ENCODE measurements at regions not wholly inside any gene's neighbourhood (a gene's known extent, or its start where the extent isn't known, plus 50 kb on each side); places are given as distances from the start of the nearest gene placed in this dataset.

DNA sequence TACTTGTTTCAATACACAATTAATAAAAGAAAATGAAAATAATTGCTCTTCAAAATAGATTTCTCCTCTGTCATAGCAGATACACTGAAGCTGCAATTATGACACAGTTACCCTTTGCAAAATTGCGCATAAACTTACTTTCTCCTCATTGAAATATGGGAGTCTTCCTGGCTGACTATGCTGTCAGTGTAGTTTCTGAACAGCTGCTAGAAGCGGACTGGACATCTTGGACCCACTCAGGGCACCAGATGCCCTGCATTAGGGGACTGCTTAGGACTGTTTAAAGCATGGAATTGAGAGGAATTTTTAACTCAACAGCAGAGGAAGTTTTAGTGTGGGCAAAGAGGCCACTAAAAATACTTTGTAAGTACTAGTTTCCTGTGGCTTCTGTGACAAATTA is 454.9 kb downstream of the ATP23 start:
- 70% methylated on average over 2 of the region's 2 CpGs for WGBS
- no peak for TF ChIP-seq RAD21 (IDR thresholded peaks at IDR 0.05)
- no peak for TF ChIP-seq FOXA1 (IDR thresholded peaks at IDR 0.05)
- TF ChIP-seq, protein P1, sequence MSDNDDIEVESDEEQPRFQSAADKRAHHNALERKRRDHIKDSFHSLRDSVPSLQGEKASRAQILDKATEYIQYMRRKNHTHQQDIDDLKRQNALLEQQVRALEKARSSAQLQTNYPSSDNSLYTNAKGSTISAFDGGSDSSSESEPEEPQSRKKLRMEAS (IDR thresholded peaks at IDR 0.05): no peak
- TF ChIP-seq HNF4A (conservative IDR thresholded peaks at IDR 0.05): no peak
- no peak for TF ChIP-seq EGR1 (IDR thresholded peaks at IDR 0.05; ENCODE audit: low read depth in 2 of 2)
- no peak for TF ChIP-seq YY1 (IDR thresholded peaks at IDR 0.05)
- TF ChIP-seq JUND (IDR thresholded peaks at IDR 0.05): no peak
- TF ChIP-seq, protein P2, sequence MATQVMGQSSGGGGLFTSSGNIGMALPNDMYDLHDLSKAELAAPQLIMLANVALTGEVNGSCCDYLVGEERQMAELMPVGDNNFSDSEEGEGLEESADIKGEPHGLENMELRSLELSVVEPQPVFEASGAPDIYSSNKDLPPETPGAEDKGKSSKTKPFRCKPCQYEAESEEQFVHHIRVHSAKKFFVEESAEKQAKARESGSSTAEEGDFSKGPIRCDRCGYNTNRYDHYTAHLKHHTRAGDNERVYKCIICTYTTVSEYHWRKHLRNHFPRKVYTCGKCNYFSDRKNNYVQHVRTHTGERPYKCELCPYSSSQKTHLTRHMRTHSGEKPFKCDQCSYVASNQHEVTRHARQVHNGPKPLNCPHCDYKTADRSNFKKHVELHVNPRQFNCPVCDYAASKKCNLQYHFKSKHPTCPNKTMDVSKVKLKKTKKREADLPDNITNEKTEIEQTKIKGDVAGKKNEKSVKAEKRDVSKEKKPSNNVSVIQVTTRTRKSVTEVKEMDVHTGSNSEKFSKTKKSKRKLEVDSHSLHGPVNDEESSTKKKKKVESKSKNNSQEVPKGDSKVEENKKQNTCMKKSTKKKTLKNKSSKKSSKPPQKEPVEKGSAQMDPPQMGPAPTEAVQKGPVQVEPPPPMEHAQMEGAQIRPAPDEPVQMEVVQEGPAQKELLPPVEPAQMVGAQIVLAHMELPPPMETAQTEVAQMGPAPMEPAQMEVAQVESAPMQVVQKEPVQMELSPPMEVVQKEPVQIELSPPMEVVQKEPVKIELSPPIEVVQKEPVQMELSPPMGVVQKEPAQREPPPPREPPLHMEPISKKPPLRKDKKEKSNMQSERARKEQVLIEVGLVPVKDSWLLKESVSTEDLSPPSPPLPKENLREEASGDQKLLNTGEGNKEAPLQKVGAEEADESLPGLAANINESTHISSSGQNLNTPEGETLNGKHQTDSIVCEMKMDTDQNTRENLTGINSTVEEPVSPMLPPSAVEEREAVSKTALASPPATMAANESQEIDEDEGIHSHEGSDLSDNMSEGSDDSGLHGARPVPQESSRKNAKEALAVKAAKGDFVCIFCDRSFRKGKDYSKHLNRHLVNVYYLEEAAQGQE (IDR thresholded peaks at IDR 0.05): no peak
- no peak for TF ChIP-seq HNF4G (IDR thresholded peaks at IDR 0.05)
- no peak for TF ChIP-seq RXRA (IDR thresholded peaks at IDR 0.05)
- no peak for TF ChIP-seq TAF1 (conservative IDR thresholded peaks at IDR 0.05)
- no peak for TF ChIP-seq GABPA (IDR thresholded peaks at IDR 0.05 in 1 of 2, conservative IDR thresholded peaks at IDR 0.05 in 1 of 2)
- TF ChIP-seq, protein P3, sequence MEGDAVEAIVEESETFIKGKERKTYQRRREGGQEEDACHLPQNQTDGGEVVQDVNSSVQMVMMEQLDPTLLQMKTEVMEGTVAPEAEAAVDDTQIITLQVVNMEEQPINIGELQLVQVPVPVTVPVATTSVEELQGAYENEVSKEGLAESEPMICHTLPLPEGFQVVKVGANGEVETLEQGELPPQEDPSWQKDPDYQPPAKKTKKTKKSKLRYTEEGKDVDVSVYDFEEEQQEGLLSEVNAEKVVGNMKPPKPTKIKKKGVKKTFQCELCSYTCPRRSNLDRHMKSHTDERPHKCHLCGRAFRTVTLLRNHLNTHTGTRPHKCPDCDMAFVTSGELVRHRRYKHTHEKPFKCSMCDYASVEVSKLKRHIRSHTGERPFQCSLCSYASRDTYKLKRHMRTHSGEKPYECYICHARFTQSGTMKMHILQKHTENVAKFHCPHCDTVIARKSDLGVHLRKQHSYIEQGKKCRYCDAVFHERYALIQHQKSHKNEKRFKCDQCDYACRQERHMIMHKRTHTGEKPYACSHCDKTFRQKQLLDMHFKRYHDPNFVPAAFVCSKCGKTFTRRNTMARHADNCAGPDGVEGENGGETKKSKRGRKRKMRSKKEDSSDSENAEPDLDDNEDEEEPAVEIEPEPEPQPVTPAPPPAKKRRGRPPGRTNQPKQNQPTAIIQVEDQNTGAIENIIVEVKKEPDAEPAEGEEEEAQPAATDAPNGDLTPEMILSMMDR (IDR thresholded peaks at IDR 0.05; ENCODE audit: low read depth, low read length, missing input control): no peak
- TF ChIP-seq, protein P4, sequence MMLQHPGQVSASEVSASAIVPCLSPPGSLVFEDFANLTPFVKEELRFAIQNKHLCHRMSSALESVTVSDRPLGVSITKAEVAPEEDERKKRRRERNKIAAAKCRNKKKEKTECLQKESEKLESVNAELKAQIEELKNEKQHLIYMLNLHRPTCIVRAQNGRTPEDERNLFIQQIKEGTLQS (IDR thresholded peaks at IDR 0.05): no peak
- TF ChIP-seq SP1 (IDR thresholded peaks at IDR 0.05): no peak
- Histone ChIP-seq H3K36me3 (ENCODE audit: control insufficient read depth in 4 of 4, insufficient read depth in 3 of 4, low read depth in 1 of 4, low read length in 3 of 4) (no peaks in the 10 kb centered on the region), H3K4me1 (ENCODE audit: control insufficient read depth in 4 of 4, insufficient read depth in 4 of 4, low read length in 3 of 4) (no peaks in the 10 kb centered on the region), H3K27me3 (ENCODE audit: control insufficient read depth in 4 of 4, insufficient read depth in 4 of 4, low read length in 3 of 4) (no peaks in the 10 kb centered on the region), H3K27ac (ENCODE audit: low read depth in 1 of 2, low read length in 2 of 2) (no peak overlapping the region), H3K9ac (ENCODE audit: low read depth in 1 of 2, low read length in 2 of 2) (no peak overlapping the region), H3K4me3 (ENCODE audit: low read depth in 1 of 3, low read length in 3 of 3) (no peak overlapping the region), H3K9me3 (ENCODE audit: control insufficient read depth in 4 of 4, low read length in 3 of 4) (peaks cover 0 to 3% (median 0%) of the 10 kb centered on the region in 4 donors)
- DNase-seq (ENCODE audit: low spot score): no peak

DNA sequence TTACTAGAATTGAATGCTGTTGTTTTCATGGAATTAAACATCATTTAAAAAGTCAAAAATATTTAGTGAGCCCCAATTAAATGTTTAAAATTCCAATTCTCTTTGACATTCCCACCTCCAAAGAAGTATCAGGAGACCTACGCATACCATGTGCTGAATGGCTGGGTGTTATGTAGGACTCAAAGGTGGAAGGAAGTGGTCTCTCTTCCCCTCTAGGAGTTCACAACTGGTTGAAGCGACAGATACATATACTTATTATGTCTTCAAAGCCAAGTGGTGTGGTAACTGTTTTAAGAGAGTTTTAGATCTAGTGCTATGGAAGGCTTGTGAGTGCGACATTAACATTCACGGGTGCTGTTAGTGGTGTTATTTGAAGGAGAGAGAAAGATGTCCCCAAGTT is 464.0 kb downstream of the ATP23 start:
- H3K9ac ChIP-seq (ENCODE audit: low read depth in 1 of 2, low read length in 2 of 2): no peak overlapping the region
- DNase-seq (ENCODE audit: low spot score): no peak
- no peak overlapping the region for H3K4me3 ChIP-seq (ENCODE audit: low read depth in 1 of 3, low read length in 3 of 3)
- H3K36me3 ChIP-seq (ENCODE audit: control insufficient read depth in 4 of 4, insufficient read depth in 3 of 4, low read depth in 1 of 4, low read length in 3 of 4): no peaks in the 10 kb centered on the region
- no peaks in the 10 kb centered on the region for H3K4me1 ChIP-seq (ENCODE audit: control insufficient read depth in 4 of 4, insufficient read depth in 4 of 4, low read length in 3 of 4)
- TF ChIP-seq JUND (IDR thresholded peaks at IDR 0.05) (no peak), TAF1 (conservative IDR thresholded peaks at IDR 0.05) (no peak), NR2F2 (IDR thresholded peaks at IDR 0.05) (no peak), FOXA1 (IDR thresholded peaks at IDR 0.05) (no peak), RXRA (IDR thresholded peaks at IDR 0.05) (no peak), SP1 (IDR thresholded peaks at IDR 0.05) (no peak), HNF4A (conservative IDR thresholded peaks at IDR 0.05) (no peak)
- TF ChIP-seq, protein P4 (IDR thresholded peaks at IDR 0.05): no peak
- 86% methylated on average over 4 of the region's 4 CpGs for WGBS
- H3K27ac ChIP-seq (ENCODE audit: low read depth in 1 of 2, low read length in 2 of 2): no peak overlapping the region
- no peaks in the 10 kb centered on the region for H3K27me3 ChIP-seq (ENCODE audit: control insufficient read depth in 4 of 4, insufficient read depth in 4 of 4, low read length in 3 of 4)
- H3K9me3 ChIP-seq (ENCODE audit: control insufficient read depth in 4 of 4, low read length in 3 of 4): no peaks in the 10 kb centered on the region

All from liver (tissue), 8 donors.